ENCODE measurements at regions not wholly inside any gene's neighbourhood (a gene's known extent, or its start where the extent isn't known, plus 50 kb on each side); places are given as distances from the start of the nearest gene placed in this dataset.

DNA sequence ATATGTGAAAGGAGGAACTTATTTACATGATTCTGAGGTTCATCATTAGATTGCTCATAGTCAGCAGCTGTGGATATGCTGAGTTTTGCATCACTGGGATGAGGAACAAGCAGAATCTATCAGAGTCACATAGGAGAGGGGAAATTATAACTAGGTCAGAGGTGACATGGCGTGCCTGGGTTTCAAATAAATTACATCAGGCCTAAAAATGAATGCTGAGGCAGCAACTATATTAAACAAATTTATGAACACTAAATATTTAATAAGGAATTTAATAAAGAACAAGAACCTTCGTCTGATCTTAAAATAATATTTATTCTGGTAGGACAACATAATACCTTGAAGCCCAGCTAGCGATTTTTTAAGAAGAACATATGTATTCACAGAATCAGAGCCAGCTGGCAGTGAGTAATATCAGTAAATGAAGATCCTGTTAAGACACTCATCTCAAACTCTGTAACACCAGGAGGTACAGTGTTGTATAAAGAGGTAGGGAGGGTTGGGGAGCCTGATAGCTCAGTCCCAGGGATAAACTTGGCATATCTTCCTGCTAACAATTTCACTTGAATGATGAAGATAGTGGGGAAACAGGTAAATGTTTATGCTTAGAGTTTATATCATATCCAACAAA is 60.9 kb upstream of the HS3ST1 start:
- no peak for TF ChIP-seq POLR2AphosphoS5 (IDR thresholded peaks at IDR 0.05; ENCODE audit: borderline replicate concordance, low read depth, low read length)
- TF ChIP-seq EZH2 (IDR thresholded peaks at IDR 0.05), result no peak
